H1 (cell line): ENCODE measurements at regions not wholly inside any gene's neighbourhood (a gene's known extent, or its start where the extent isn't known, plus 50 kb on each side); places are given as distances from the start of the nearest gene placed in this dataset.

Source experiments
- CTCF ChIA-PET: fragments of 300-600 bp; sonication (Branson Sonifier 250); formaldehyde crosslinking; loops from one replicate; lab custom pipeline; 2021; ENCODE audit not compliant: partially characterized antibody; lab: Charles Lee
- POLR2A ChIA-PET: fragments of 300-600 bp; sonication (Branson Sonifier 250); formaldehyde crosslinking; loops from one replicate; lab custom pipeline; 2021; ENCODE audit warnings: inconsistent platforms; ENCODE audit not compliant: partially characterized antibody; lab: Charles Lee
- DNase-seq, 2 experiments: peaks; one replicate each; pipeline versions ENCODE4 v3.0.0 to v3.0.0-alpha.2; 2010 to 2022; ENCODE audit warnings: low spot score in 2 of 2, low read depth in 1 of 2, mixed read lengths in 1 of 2
- FAIRE-seq: peaks from 2 replicates; lab custom pipeline; 2011; peaks lifted over from hg19 to GRCh38; lab: Jason Lieb, UNC
- H2AFZ ChIP-seq: 2 replicates; pipeline ENCODE4 v1.8.1; 2012; ENCODE audit warnings: low read length, inconsistent platforms
- H2AK5ac ChIP-seq: 2 replicates; pipeline ENCODE4 v1.6.1; 2013; ENCODE audit warnings: low read depth, low read length
- H2BK120ac ChIP-seq: replicated peaks from 2 replicates; pipeline ENCODE3; 2013; ENCODE audit warnings: low read depth, low read length, inconsistent platforms
- H2BK12ac ChIP-seq: 2 replicates; pipeline ENCODE4 v1.6.1; 2013; ENCODE audit warnings: low read depth, low read length
- H2BK15ac ChIP-seq: 2 replicates; pipeline ENCODE4 v1.6.1; 2013; ENCODE audit warnings: low read length
- H2BK20ac ChIP-seq: 2 replicates; pipeline ENCODE4 v1.6.1; 2013; ENCODE audit warnings: low read length
- H2BK5ac ChIP-seq: 2 replicates; pipeline ENCODE4 v1.6.1; 2013; ENCODE audit warnings: low read depth, low read length
- H3K14ac ChIP-seq: 2 replicates; pipeline ENCODE4 v1.6.1; 2013; ENCODE audit warnings: inconsistent platforms; ENCODE audit not compliant: insufficient read length
- H3K18ac ChIP-seq: 2 replicates; pipeline ENCODE4 v1.6.1; 2013; ENCODE audit warnings: low read length; ENCODE audit errors: extremely low read depth
- H3K23ac ChIP-seq: 2 replicates; pipeline ENCODE4 v1.6.1; 2013; ENCODE audit warnings: inconsistent platforms; ENCODE audit not compliant: insufficient read length
- H3K23me2 ChIP-seq: 2 replicates; pipeline ENCODE4 v1.6.1; 2013; ENCODE audit warnings: low read depth, low read length
- H3K27ac ChIP-seq: 2 replicates; pipeline ENCODE4 v1.6.1; 2011; ENCODE audit warnings: low read depth, low read length, inconsistent platforms
- H3K27me3 ChIP-seq, 4 experiments: replicated peaks in 1 of 4; 1 replicate in 1 of 4; 2 replicates in 3 of 4; pipeline versions ENCODE4 v1.6.1 to v1.8.1; 2011 to 2013; ENCODE audit warnings: low read length in 3 of 4, mild to moderate bottlenecking in 3 of 4, inconsistent platforms in 2 of 4, mixed read lengths in 2 of 4, moderate library complexity in 1 of 4; ENCODE audit not compliant: control insufficient read depth in 3 of 4, insufficient read depth in 3 of 4; ENCODE audit errors: extremely low read depth in 1 of 4
- H3K36me3 ChIP-seq, 4 experiments: 2 replicates each; pipeline versions ENCODE4 v1.6.1 to v1.8.1; 2011 to 2013; ENCODE audit warnings: mild to moderate bottlenecking in 4 of 4, low read length in 3 of 4, moderate library complexity in 2 of 4, control low read depth in 1 of 4, inconsistent platforms in 1 of 4; ENCODE audit not compliant: insufficient read depth in 4 of 4, control insufficient read depth in 2 of 4
- H3K4ac ChIP-seq: replicated peaks from 2 replicates; pipeline ENCODE3; 2013; ENCODE audit warnings: low read length, low read depth, mixed read lengths, inconsistent platforms; ENCODE audit not compliant: insufficient read length
- H3K4me1 ChIP-seq, 4 experiments: replicated peaks in 1 of 4; 1 replicate in 1 of 4; 2 replicates in 3 of 4; pipeline versions ENCODE4 v1.6.1 to v1.8.1; 2011 to 2013; ENCODE audit warnings: low read length in 3 of 4, inconsistent platforms in 2 of 4, mixed read lengths in 1 of 4; ENCODE audit not compliant: insufficient read depth in 4 of 4, control insufficient read depth in 3 of 4
- H3K4me2 ChIP-seq, 2 experiments: 2 replicates each; pipeline versions ENCODE4 v1.6.1 to v1.8.1; 2011 to 2013; ENCODE audit warnings: low read depth in 2 of 2, low read length in 2 of 2, control low read depth in 1 of 2, inconsistent platforms in 1 of 2, mild to moderate bottlenecking in 1 of 2; ENCODE audit not compliant: insufficient read depth in 1 of 2
- H3K4me3 ChIP-seq, 4 experiments: fragments of 200-600, 300-600 bp in 1 of 4; sonication (generic), shearing (Covaris generic), sonication (Bioruptor Twin) in 1 of 4; 2 replicates each; pipeline versions ENCODE4 v1.5.1 to v1.8.1; 2011 to 2016; ENCODE audit warnings: low read length in 4 of 4, low read depth in 3 of 4, control low read depth in 2 of 4, inconsistent platforms in 2 of 4, mild to moderate bottlenecking in 2 of 4, mixed read lengths in 1 of 4, moderate library complexity in 1 of 4; ENCODE audit not compliant: insufficient read depth in 2 of 4; ENCODE audit errors: extremely low read depth in 1 of 4
- H3K56ac ChIP-seq: replicated peaks from 2 replicates; pipeline ENCODE3; 2013; ENCODE audit warnings: low read depth, mild to moderate bottlenecking, mixed read lengths, low read length, inconsistent platforms; ENCODE audit not compliant: insufficient read length
- H3K79me1 ChIP-seq: 2 replicates; pipeline ENCODE4 v1.6.1; 2013; ENCODE audit warnings: low read depth, low read length, control low read depth
- H3K79me2 ChIP-seq, 2 experiments: 2 replicates each; pipeline versions ENCODE4 v1.6.1 to v1.8.1; 2012 to 2013; ENCODE audit warnings: low read length in 2 of 2, mild to moderate bottlenecking in 2 of 2, inconsistent platforms in 1 of 2; ENCODE audit not compliant: insufficient read depth in 2 of 2, control insufficient read depth in 1 of 2
- H3K9ac ChIP-seq, 4 experiments: replicated peaks in 1 of 4; 1 replicate in 1 of 4; 2 replicates in 3 of 4; pipeline versions ENCODE4 v1.6.1 to v1.8.1; 2011 to 2013; ENCODE audit warnings: low read depth in 3 of 4, low read length in 3 of 4, control low read depth in 2 of 4, mild to moderate bottlenecking in 2 of 4, moderate library complexity in 2 of 4, inconsistent platforms in 1 of 4; ENCODE audit errors: extremely low read depth in 1 of 4
- H3K9me3 ChIP-seq, 2 experiments: 2 replicates each; pipeline versions ENCODE4 v1.6.1 to v1.8.1; 2012 to 2013; ENCODE audit warnings: mild to moderate bottlenecking in 2 of 2, moderate library complexity in 2 of 2, control low read depth in 1 of 2, inconsistent platforms in 1 of 2, low read depth in 1 of 2, low read length in 1 of 2, mixed read lengths in 1 of 2; ENCODE audit not compliant: insufficient read depth in 2 of 2
- H4K20me1 ChIP-seq, 2 experiments: replicated peaks in 1 of 2; 2 replicates each; pipeline versions ENCODE3 to v1.8.1; 2011 to 2013; ENCODE audit warnings: inconsistent platforms in 2 of 2, low read length in 2 of 2, mild to moderate bottlenecking in 1 of 2; ENCODE audit not compliant: insufficient read depth in 2 of 2, control insufficient read depth in 1 of 2
- H4K5ac ChIP-seq: 2 replicates; pipeline ENCODE4 v1.6.1; 2013; ENCODE audit warnings: low read length, low read depth, mixed read lengths, inconsistent platforms; ENCODE audit not compliant: insufficient read length
- H4K8ac ChIP-seq: 2 replicates; pipeline ENCODE4 v1.8.0; 2013; ENCODE audit warnings: mild to moderate bottlenecking, moderate library complexity, low read length, inconsistent platforms; ENCODE audit not compliant: insufficient read depth; ENCODE audit errors: extremely low read depth
- H4K91ac ChIP-seq: replicated peaks from 2 replicates; pipeline ENCODE3; 2013; ENCODE audit warnings: low read length, mixed read lengths, inconsistent platforms; ENCODE audit not compliant: insufficient read length
- CBX5 ChIP-seq: fragments of 300-800, 300-1000 bp; sonication (generic); IDR thresholded peaks from 2 replicates; pipeline ENCODE4 v1.7.1; 2016; ENCODE audit warnings: antibody characterized with exemption, low read length, low read depth
- CHD2 ChIP-seq: IDR thresholded peaks from 2 replicates; pipeline ENCODE4 v1.6.1; 2012; ENCODE audit warnings: low read length, improper control_type of control experiment
- GABPA ChIP-seq: IDR thresholded peaks from 2 replicates; pipeline ENCODE4 v1.6.1; 2011; ENCODE audit warnings: mild to moderate bottlenecking, low read length, moderate library complexity, borderline replicate concordance; ENCODE audit not compliant: insufficient read depth
- KDM4A ChIP-seq: IDR thresholded peaks from one replicate; pipeline ENCODE4 v1.7.1; 2012; ENCODE audit warnings: low read depth, mild to moderate bottlenecking, moderate library complexity, low read length, inconsistent platforms; ENCODE audit not compliant: severe bottlenecking
- NRF1 ChIP-seq: IDR thresholded peaks from 2 replicates; pipeline ENCODE4 v1.6.1; 2011; ENCODE audit warnings: mild to moderate bottlenecking, low read depth, low read length, improper control_type of control experiment
- SIRT6 ChIP-seq: IDR thresholded peaks from one replicate; pipeline ENCODE4 v1.7.1; 2012; ENCODE audit warnings: low read length, inconsistent platforms
- SP4 ChIP-seq: IDR thresholded peaks from 2 replicates; pipeline ENCODE4 v1.6.1; 2012; ENCODE audit warnings: low read length, inconsistent platforms
- WGBS, 2 experiments: shearing (Covaris generic) in 1 of 2; methylation state at CpG; one replicate each; pipeline versions ENCODE4 v1.1.6 to v1.1.7; 2013 to 2015; ENCODE audit warnings: low lambda C conversion rate in 2 of 2, mixed read lengths in 2 of 2, inconsistent platforms in 1 of 2, low coverage in 1 of 2, missing lambda C conversion rate in 1 of 2; ENCODE audit not compliant: insufficient replicate concordance in 2 of 2, insufficient coverage in 1 of 2, insufficient read length in 1 of 2; ENCODE audit errors: extremely low coverage in 1 of 2, missing lambda C conversion rate in 1 of 2; 5-methylcytosine and 5-hydroxymethylcytosine counted together
- TF ChIP-seq, protein P1 (sequence below): IDR thresholded peaks from 2 replicates; pipeline ENCODE4 v1.6.1; 2011; ENCODE audit warnings: low read length, improper control_type of control experiment

DNA sequence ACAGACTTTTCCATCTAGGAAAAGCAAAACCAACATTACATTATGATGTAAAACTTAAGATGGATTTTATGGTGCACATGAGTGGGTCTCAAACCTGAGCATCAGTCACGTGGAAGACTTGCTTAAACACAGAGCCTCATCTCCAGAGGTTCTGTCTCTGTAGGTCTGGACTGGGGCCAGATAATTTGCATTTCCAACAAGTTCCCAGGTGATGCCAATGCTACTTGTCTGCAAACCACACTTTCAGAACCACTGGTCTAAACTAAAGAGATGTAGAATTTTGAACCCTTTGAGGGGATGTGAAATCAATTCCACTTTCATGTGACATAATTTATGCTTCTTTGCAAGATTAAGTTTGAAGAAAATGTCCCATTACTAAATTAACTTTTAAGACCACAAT is 522.8 kb downstream of the MBD2 start:
- FAIRE-seq (no peak), DNase-seq (no peak)
- no peak overlapping the region for H3K4me3 ChIP-seq
- ChIA-PET CTCF (no interaction called here), POLR2A (no interaction called here)
- no peak overlapping the region for H3K4me2 ChIP-seq
- no peaks in the 10 kb centered on the region for H3K79me1 ChIP-seq
- H3K9ac ChIP-seq: no peak overlapping the region
- no peak overlapping the region for H3K56ac ChIP-seq
- H2AFZ ChIP-seq: no peak overlapping the region
- H3K36me3 ChIP-seq: no peaks in the 10 kb centered on the region
- no peaks in the 10 kb centered on the region for H4K20me1 ChIP-seq
- no peak overlapping the region for H3K27ac ChIP-seq
- H2BK12ac ChIP-seq: no peak overlapping the region
- H4K91ac ChIP-seq: no peak overlapping the region
- no peak overlapping the region for H4K5ac ChIP-seq
- H2AK5ac ChIP-seq: no peak overlapping the region
- TF ChIP-seq KDM4A: no peak
- no peak for TF ChIP-seq CBX5
- TF ChIP-seq GABPA: no peak
- no peak for TF ChIP-seq CHD2
- TF ChIP-seq SP4: no peak
- TF ChIP-seq, protein P1, sequence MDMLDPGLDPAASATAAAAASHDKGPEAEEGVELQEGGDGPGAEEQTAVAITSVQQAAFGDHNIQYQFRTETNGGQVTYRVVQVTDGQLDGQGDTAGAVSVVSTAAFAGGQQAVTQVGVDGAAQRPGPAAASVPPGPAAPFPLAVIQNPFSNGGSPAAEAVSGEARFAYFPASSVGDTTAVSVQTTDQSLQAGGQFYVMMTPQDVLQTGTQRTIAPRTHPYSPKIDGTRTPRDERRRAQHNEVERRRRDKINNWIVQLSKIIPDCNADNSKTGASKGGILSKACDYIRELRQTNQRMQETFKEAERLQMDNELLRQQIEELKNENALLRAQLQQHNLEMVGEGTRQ: no peak
- no peak for TF ChIP-seq NRF1
- TF ChIP-seq SIRT6: no peak
- H3K23ac ChIP-seq: no peak overlapping the region
- H4K8ac ChIP-seq: no peak overlapping the region
- H3K23me2 ChIP-seq: no peaks in the 10 kb centered on the region
- H3K14ac ChIP-seq: no peak overlapping the region
- no peaks in the 10 kb centered on the region for H3K79me2 ChIP-seq
- no peak overlapping the region for H2BK20ac ChIP-seq
- H3K18ac ChIP-seq: no peak overlapping the region
- H3K9me3 ChIP-seq: no peaks in the 10 kb centered on the region
- H3K4me1 ChIP-seq: no peaks in the 10 kb centered on the region
- no peak overlapping the region for H2BK5ac ChIP-seq
- no peaks in the 10 kb centered on the region for H3K27me3 ChIP-seq
- H2BK120ac ChIP-seq: no peak overlapping the region
- no peak overlapping the region for H3K4ac ChIP-seq
- 88% methylated on average over 1 of the region's 1 CpG; no CpG with 5 or more reads in 1 of the 2 experiments for WGBS, 2 experiments
- no peak overlapping the region for H2BK15ac ChIP-seq
